Upper lobe of left lung (tissue), 6 donors: ENCODE measurements at regions not wholly inside any gene's neighbourhood (a gene's known extent, or its start where the extent isn't known, plus 50 kb on each side); places are given as distances from the start of the nearest gene placed in this dataset.

Experiments used
- ATAC-seq, 2 donors: fragments of 200-7000 bp; cut with Tn5 transposase; one replicate each; pipeline ENCODE4 v1.9.1; 2022; ENCODE audit warnings: mild to moderate bottlenecking in 2 of 2, moderate library complexity in 2 of 2; ENCODE audit not compliant: low FRiP score in 2 of 2
- DNase-seq, 2 donors: peaks; one replicate each; pipeline ENCODE4 v3.0.0-alpha.2; 2019 to 2020
- H3K27ac ChIP-seq, 4 donors: fragments of 200-600 bp; sonication (generic); one replicate each; pipeline ENCODE4 v1.5.1; 2016 to 2019
- H3K27me3 ChIP-seq, 4 donors: fragments of 200-600 bp; sonication (generic); one replicate each; pipeline ENCODE4 v1.5.1; 2017 to 2019
- H3K36me3 ChIP-seq, 4 donors: fragments of 200-600 bp; sonication (generic); one replicate each; pipeline ENCODE4 v1.5.1; 2016 to 2019
- H3K4me1 ChIP-seq, 4 donors: fragments of 200-600 bp; sonication (generic); one replicate each; pipeline ENCODE4 v1.5.1; 2018 to 2019
- H3K4me3 ChIP-seq, 4 donors: fragments of 200-600 bp; sonication (generic); one replicate each; pipeline ENCODE4 v1.5.1; 2017 to 2019; ENCODE audit warnings: mild to moderate bottlenecking in 2 of 4, moderate library complexity in 1 of 4
- H3K9me3 ChIP-seq, 4 donors: fragments of 200-600 bp; sonication (generic); one replicate each; pipeline ENCODE4 v1.5.1; 2018 to 2019
- EP300 ChIP-seq, 4 donors: sonication (generic); formaldehyde crosslinking; IDR thresholded peaks; one replicate each; pipeline ENCODE4 v1.5.1; 2017; ENCODE audit warnings: antibody characterized with exemption in 4 of 4, control low read depth in 2 of 4
- POLR2A ChIP-seq, 4 donors: fragments of 450-650 bp; IDR thresholded peaks; one replicate each; pipeline ENCODE4 v1.5.1; 2016 to 2017; ENCODE audit warnings: antibody characterized with exemption in 4 of 4, mild to moderate bottlenecking in 2 of 4
- POLR2AphosphoS5 ChIP-seq, 2 donors: sonication (generic); formaldehyde crosslinking; IDR thresholded peaks; one replicate each; pipeline ENCODE4 v1.5.1; 2017; ENCODE audit warnings: antibody characterized with exemption in 2 of 2
- WGBS, 2 donors: methylation state at CpG; one replicate each; pipeline ENCODE4 v1.1.5; 2017 to 2018; 5-methylcytosine and 5-hydroxymethylcytosine counted together
- TF ChIP-seq, protein P1 (sequence below), 6 experiments: fragments of 450-650 bp in 4 of 6; fragments of 200-600 bp in 2 of 6; sonication (generic) in 2 of 6; IDR thresholded peaks; one replicate each; pipeline ENCODE4 v1.5.1; 2016 to 2019; ENCODE audit warnings: antibody characterized with exemption in 6 of 6
- donor health status: DM: no; HTN: no; CAD: no; lungs with moderate emphysema.
- donor health status: DM: no; HTN: yes; CAD: no; lungs with severe emphysema.

DNA sequence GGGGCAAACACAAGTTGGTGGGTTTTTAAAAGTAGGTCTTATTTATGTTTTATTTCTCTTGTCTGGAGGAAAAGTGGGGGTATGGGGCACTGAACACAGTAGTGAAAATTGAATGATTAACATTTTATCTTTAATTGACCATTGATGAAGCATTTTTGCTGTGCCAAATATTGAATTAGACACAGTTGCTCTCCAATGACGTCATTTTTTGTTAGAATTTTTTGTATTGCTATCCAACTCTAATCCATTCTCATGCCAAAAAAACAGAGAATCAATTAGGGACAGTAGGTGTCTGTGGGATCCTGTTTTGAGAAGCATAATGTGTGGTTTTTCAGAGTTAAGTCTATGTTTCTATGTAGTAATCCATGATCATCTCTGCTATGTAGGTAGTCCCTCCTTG lies 1032.8 kb downstream of the STPG2 start:
- Histone ChIP-seq H3K36me3 (no peaks in the 10 kb centered on the region), H3K4me1 (no peaks in the 10 kb centered on the region), H3K27ac (no peak overlapping the region), H3K9me3 (no peaks in the 10 kb centered on the region), H3K4me3 (no peak overlapping the region), H3K27me3 (no peaks in the 10 kb centered on the region)
- 64 to 69% methylated on average over 1 of the region's 1 CpG for WGBS, 2 donors
- no peak for ATAC-seq
- no peak for DNase-seq
- TF ChIP-seq, protein P1, sequence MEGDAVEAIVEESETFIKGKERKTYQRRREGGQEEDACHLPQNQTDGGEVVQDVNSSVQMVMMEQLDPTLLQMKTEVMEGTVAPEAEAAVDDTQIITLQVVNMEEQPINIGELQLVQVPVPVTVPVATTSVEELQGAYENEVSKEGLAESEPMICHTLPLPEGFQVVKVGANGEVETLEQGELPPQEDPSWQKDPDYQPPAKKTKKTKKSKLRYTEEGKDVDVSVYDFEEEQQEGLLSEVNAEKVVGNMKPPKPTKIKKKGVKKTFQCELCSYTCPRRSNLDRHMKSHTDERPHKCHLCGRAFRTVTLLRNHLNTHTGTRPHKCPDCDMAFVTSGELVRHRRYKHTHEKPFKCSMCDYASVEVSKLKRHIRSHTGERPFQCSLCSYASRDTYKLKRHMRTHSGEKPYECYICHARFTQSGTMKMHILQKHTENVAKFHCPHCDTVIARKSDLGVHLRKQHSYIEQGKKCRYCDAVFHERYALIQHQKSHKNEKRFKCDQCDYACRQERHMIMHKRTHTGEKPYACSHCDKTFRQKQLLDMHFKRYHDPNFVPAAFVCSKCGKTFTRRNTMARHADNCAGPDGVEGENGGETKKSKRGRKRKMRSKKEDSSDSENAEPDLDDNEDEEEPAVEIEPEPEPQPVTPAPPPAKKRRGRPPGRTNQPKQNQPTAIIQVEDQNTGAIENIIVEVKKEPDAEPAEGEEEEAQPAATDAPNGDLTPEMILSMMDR (IDR thresholded peaks at IDR 0.05), result no peak
- TF ChIP-seq EP300 (IDR thresholded peaks at IDR 0.05) (no peak), POLR2AphosphoS5 (IDR thresholded peaks at IDR 0.05) (no peak), POLR2A (IDR thresholded peaks at IDR 0.05) (no peak)

DNA sequence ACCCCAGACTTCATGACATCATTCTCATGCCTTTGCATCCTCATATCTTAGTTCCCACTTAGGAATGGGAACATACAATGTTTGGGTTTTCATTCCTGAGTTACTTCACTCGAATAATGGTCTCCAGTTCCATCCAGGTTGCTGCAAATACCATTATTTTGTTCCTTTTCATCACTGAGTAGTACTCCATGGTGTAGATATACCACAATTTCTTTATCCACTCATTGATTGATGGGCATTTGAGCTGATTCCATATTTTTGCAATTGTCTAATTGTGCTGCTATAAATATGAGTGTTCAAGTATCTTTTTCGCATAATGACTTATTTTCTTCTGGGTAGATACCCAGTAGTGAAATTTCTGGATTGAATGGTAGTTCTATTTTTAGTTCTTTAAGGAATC lies 1026.8 kb downstream of the STPG2 start:
- Histone ChIP-seq H3K27ac (no peak overlapping the region), H3K36me3 (no peaks in the 10 kb centered on the region), H3K9me3 (no peaks in the 10 kb centered on the region), H3K27me3 (no peaks in the 10 kb centered on the region), H3K4me3 (no peak overlapping the region), H3K4me1 (no peaks in the 10 kb centered on the region)
- DNase-seq (no peak), ATAC-seq (no peak)
- TF ChIP-seq POLR2AphosphoS5 (IDR thresholded peaks at IDR 0.05), result no peak
- TF ChIP-seq POLR2A (IDR thresholded peaks at IDR 0.05), result no peak
- 58 to 71% methylated on average over 2 of the region's 2 CpGs for WGBS, 2 donors

DNA sequence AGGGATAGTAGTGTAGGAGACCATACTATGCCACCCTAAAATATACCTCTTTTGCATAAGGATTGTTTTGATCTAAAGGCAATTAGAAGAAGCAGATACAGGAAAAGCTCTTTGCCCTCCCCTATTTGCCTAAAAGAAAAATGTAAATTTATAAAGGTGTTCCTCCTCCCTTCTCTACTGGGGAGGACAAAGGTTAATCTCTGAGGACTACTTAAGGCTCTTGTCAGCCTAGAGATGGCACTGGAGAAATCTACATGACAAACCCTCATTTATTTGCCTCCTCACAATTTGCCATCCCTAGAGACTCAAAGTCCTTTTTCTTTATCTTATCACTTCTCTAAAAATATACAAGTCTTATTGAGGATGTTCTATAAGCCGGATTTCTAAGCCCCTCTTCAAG lies 1021.8 kb downstream of the STPG2 start:
- TF ChIP-seq, protein P1 (IDR thresholded peaks at IDR 0.05), result no peak
- TF ChIP-seq POLR2A (IDR thresholded peaks at IDR 0.05), result no peak
- TF ChIP-seq POLR2AphosphoS5 (IDR thresholded peaks at IDR 0.05), result no peak
- no peak for TF ChIP-seq EP300 (IDR thresholded peaks at IDR 0.05)
- H3K36me3 ChIP-seq, result no peaks in the 10 kb centered on the region
- H3K27ac ChIP-seq, result no peak overlapping the region
- no peak overlapping the region for H3K4me3 ChIP-seq
- DNase-seq (no peak), ATAC-seq (no peak)
- WGBS, 2 donors, result 33 to 48% methylated on average over 1 of the region's 1 CpG
- no peaks in the 10 kb centered on the region for H3K27me3 ChIP-seq
- H3K9me3 ChIP-seq, result no peaks in the 10 kb centered on the region
- H3K4me1 ChIP-seq, result no peaks in the 10 kb centered on the region

DNA sequence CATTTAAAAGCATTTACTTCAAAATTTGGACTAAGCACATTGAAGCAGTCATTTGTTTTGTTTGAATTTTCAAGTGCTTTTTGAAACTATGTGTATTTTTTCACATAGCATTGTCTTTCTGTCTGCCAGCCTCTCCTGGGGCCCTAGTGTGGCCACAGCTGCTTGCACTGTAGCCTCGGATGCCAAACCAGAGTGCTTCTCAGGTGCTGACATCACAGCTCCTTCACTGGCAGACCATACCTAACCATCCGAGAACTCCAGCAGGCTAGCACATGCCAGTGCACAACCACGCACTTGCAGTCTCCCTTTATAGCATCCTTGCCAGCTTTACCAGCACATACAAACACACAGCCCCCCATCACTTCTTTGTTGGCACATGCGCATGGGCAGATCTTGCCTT lies 1019.7 kb downstream of the STPG2 start:
- no peaks in the 10 kb centered on the region for H3K36me3 ChIP-seq
- no peak overlapping the region for H3K27ac ChIP-seq
- ATAC-seq, result no peak
- H3K9me3 ChIP-seq, result no peaks in the 10 kb centered on the region
- TF ChIP-seq POLR2AphosphoS5 (IDR thresholded peaks at IDR 0.05), result no peak
- TF ChIP-seq, protein P1 (IDR thresholded peaks at IDR 0.05), result no peak
- H3K4me1 ChIP-seq, result no peaks in the 10 kb centered on the region
- no peaks in the 10 kb centered on the region for H3K27me3 ChIP-seq
- no peak overlapping the region for H3K4me3 ChIP-seq
- DNase-seq, result no peak
- 68 to 78% methylated on average over 2 to 4 of the region's 4 CpGs for WGBS, 2 donors

DNA sequence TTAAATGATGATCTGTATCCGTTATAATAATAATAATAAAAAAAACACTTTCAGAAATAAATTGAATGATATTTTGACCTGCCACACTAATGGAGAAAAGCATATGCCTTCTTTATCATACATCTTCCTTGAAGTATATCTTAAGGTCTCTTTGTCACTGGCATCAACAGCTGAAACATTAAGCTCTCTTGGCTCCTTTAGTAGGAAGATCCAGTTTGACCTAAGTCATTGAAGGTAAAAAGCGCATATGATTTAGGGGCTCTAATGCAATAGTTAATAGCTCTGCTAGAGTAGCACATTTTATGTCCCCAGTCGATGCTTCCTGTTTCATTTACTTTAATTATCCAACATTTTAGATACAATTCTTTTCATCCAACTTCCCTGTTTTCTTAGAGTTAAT lies 1010.8 kb downstream of the STPG2 start:
- Histone ChIP-seq H3K4me3 (no peak overlapping the region), H3K27me3 (no peaks in the 10 kb centered on the region), H3K9me3 (no peaks in the 10 kb centered on the region), H3K36me3 (no peaks in the 10 kb centered on the region), H3K27ac (no peak overlapping the region), H3K4me1 (no peaks in the 10 kb centered on the region)
- TF ChIP-seq, protein P1 (IDR thresholded peaks at IDR 0.05), result no peak
- no peak for TF ChIP-seq EP300 (IDR thresholded peaks at IDR 0.05)
- no peak for TF ChIP-seq POLR2AphosphoS5 (IDR thresholded peaks at IDR 0.05)
- no peak for TF ChIP-seq POLR2A (IDR thresholded peaks at IDR 0.05)
- DNase-seq, result no peak
- no peak for ATAC-seq
- WGBS, 2 donors, result 73 to 90% methylated on average over 3 of the region's 3 CpGs
